ENCODE measurements at regions not wholly inside any gene's neighbourhood (a gene's known extent, or its start where the extent isn't known, plus 50 kb on each side); places are given as distances from the start of the nearest gene placed in this dataset.

GRCh38 chr20:40319741-40320516 lies 369.1 kb downstream of the MAFB start:
- no peak for TF ChIP-seq EZH2phosphoT487 (conservative IDR thresholded peaks at IDR 0.05; ENCODE audit: low read length)
- no peak for TF ChIP-seq CTCF (IDR thresholded peaks at IDR 0.05; ENCODE audit: insufficient read depth, low read length, poor library complexity, severe bottlenecking)
- H3K79me2 ChIP-seq (ENCODE audit: insufficient read depth, low read length): no peaks in the 10 kb centered on the region
- H3K9ac ChIP-seq (ENCODE audit: low read length): no peak overlapping the region
- H2AFZ ChIP-seq (ENCODE audit: low read depth, low read length, severe bottlenecking): no peak overlapping the region
- no peaks in the 10 kb centered on the region for H3K9me3 ChIP-seq (ENCODE audit: insufficient read depth, low read length)
- no peak overlapping the region for H3K27ac ChIP-seq (ENCODE audit: low read depth, low read length)
- no peak overlapping the region for H3K4me2 ChIP-seq (ENCODE audit: low read depth, low read length, poor library complexity, severe bottlenecking)
- H3K9me2 ChIP-seq (replicated peaks; ENCODE audit: insufficient read depth, low read length): no peaks in the 10 kb centered on the region
- no peaks in the 10 kb centered on the region for H3F3A ChIP-seq (ENCODE audit: insufficient read depth)
- no peak overlapping the region for H3K4me3 ChIP-seq (ENCODE audit: insufficient read depth, low read length, poor library complexity, severe bottlenecking)
- H3K27me3 ChIP-seq (ENCODE audit: low read length): no peaks in the 10 kb centered on the region
- no peaks in the 10 kb centered on the region for H4K20me1 ChIP-seq (ENCODE audit: low read depth, low read length)
- no peaks in the 10 kb centered on the region for H3K36me3 ChIP-seq (ENCODE audit: low read length)

- TF ChIP-seq EZH2phosphoT487 (conservative IDR thresholded peaks at IDR 0.05; ENCODE audit: low read length) (no peak), CTCF (IDR thresholded peaks at IDR 0.05; ENCODE audit: insufficient read depth, low read length, poor library complexity, severe bottlenecking) (no peak)
- no peak overlapping the region for H3K27ac ChIP-seq (ENCODE audit: low read depth, low read length)
Measured at GRCh38 chr20:40319056-40319455, 370.0 kb downstream of the MAFB start.

GRCh38 chr20:40317156-40317790 lies 371.8 kb downstream of the MAFB start:
- Histone ChIP-seq H3K9me2 (replicated peaks; ENCODE audit: insufficient read depth, low read length) (no peaks in the 10 kb centered on the region), H3K9me3 (ENCODE audit: insufficient read depth, low read length) (no peaks in the 10 kb centered on the region), H3K4me3 (ENCODE audit: insufficient read depth, low read length, poor library complexity, severe bottlenecking) (no peak overlapping the region), H3F3A (ENCODE audit: insufficient read depth) (no peaks in the 10 kb centered on the region), H3K27ac (ENCODE audit: low read depth, low read length) (no peak overlapping the region), H4K20me1 (ENCODE audit: low read depth, low read length) (no peaks in the 10 kb centered on the region), H3K79me2 (ENCODE audit: insufficient read depth, low read length) (no peaks in the 10 kb centered on the region), H3K4me2 (ENCODE audit: low read depth, low read length, poor library complexity, severe bottlenecking) (no peak overlapping the region), H3K27me3 (ENCODE audit: low read length) (no peaks in the 10 kb centered on the region), H2AFZ (ENCODE audit: low read depth, low read length, severe bottlenecking) (no peak overlapping the region), H3K9ac (ENCODE audit: low read length) (no peak overlapping the region), H3K36me3 (ENCODE audit: low read length) (no peaks in the 10 kb centered on the region)
- TF ChIP-seq EZH2phosphoT487 (conservative IDR thresholded peaks at IDR 0.05; ENCODE audit: low read length): no peak
- no peak for TF ChIP-seq CTCF (IDR thresholded peaks at IDR 0.05; ENCODE audit: insufficient read depth, low read length, poor library complexity, severe bottlenecking)

More at GRCh38 chr20:40319056-40319455, 370.0 kb downstream of the MAFB start:
- H2AFZ ChIP-seq (ENCODE audit: low read depth, low read length, severe bottlenecking): no peak overlapping the region
- no peaks in the 10 kb centered on the region for H3K9me2 ChIP-seq (replicated peaks; ENCODE audit: insufficient read depth, low read length)
- H4K20me1 ChIP-seq (ENCODE audit: low read depth, low read length): no peaks in the 10 kb centered on the region
- H3K9ac ChIP-seq (ENCODE audit: low read length): no peak overlapping the region
- H3K27me3 ChIP-seq (ENCODE audit: low read length): no peaks in the 10 kb centered on the region
- no peaks in the 10 kb centered on the region for H3F3A ChIP-seq (ENCODE audit: insufficient read depth)
- no peak overlapping the region for H3K4me2 ChIP-seq (ENCODE audit: low read depth, low read length, poor library complexity, severe bottlenecking)
- no peaks in the 10 kb centered on the region for H3K9me3 ChIP-seq (ENCODE audit: insufficient read depth, low read length)
- H3K4me3 ChIP-seq (ENCODE audit: insufficient read depth, low read length, poor library complexity, severe bottlenecking): no peak overlapping the region
- H3K79me2 ChIP-seq (ENCODE audit: insufficient read depth, low read length): no peaks in the 10 kb centered on the region
- H3K36me3 ChIP-seq (ENCODE audit: low read length): no peaks in the 10 kb centered on the region

All from SU-DHL-6 (cell line).